ENCODE measurements at regions not wholly inside any gene's neighbourhood (a gene's known extent, or its start where the extent isn't known, plus 50 kb on each side); places are given as distances from the start of the nearest gene placed in this dataset.

DNA sequence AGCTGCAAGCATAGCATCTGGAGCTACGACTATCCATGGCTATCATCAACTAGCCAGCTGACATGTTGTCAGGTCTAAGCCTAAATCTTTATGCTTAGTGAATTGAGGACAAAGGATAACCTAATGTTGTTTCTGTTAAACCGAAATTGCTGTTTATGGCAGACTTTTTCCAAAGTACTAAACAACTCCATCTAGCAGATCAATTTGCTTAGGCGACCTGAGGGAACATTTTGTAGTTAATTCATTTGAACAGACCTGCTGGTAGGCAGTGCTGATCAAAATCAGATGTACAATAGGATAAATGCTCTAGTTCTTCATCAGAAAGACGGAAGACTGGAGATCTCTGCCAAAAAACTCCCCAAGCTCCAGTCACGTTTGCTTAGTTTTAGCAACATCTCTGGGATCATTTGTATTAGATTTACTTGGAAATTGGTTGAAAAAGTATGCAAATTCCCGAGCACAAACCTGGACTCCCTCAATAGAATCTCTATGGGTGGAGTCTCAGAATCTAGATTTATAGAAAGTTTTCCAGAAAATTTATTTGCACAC, 301.6 kb upstream of the NRP1 start (continued):
- TF ChIP-seq, protein P1, sequence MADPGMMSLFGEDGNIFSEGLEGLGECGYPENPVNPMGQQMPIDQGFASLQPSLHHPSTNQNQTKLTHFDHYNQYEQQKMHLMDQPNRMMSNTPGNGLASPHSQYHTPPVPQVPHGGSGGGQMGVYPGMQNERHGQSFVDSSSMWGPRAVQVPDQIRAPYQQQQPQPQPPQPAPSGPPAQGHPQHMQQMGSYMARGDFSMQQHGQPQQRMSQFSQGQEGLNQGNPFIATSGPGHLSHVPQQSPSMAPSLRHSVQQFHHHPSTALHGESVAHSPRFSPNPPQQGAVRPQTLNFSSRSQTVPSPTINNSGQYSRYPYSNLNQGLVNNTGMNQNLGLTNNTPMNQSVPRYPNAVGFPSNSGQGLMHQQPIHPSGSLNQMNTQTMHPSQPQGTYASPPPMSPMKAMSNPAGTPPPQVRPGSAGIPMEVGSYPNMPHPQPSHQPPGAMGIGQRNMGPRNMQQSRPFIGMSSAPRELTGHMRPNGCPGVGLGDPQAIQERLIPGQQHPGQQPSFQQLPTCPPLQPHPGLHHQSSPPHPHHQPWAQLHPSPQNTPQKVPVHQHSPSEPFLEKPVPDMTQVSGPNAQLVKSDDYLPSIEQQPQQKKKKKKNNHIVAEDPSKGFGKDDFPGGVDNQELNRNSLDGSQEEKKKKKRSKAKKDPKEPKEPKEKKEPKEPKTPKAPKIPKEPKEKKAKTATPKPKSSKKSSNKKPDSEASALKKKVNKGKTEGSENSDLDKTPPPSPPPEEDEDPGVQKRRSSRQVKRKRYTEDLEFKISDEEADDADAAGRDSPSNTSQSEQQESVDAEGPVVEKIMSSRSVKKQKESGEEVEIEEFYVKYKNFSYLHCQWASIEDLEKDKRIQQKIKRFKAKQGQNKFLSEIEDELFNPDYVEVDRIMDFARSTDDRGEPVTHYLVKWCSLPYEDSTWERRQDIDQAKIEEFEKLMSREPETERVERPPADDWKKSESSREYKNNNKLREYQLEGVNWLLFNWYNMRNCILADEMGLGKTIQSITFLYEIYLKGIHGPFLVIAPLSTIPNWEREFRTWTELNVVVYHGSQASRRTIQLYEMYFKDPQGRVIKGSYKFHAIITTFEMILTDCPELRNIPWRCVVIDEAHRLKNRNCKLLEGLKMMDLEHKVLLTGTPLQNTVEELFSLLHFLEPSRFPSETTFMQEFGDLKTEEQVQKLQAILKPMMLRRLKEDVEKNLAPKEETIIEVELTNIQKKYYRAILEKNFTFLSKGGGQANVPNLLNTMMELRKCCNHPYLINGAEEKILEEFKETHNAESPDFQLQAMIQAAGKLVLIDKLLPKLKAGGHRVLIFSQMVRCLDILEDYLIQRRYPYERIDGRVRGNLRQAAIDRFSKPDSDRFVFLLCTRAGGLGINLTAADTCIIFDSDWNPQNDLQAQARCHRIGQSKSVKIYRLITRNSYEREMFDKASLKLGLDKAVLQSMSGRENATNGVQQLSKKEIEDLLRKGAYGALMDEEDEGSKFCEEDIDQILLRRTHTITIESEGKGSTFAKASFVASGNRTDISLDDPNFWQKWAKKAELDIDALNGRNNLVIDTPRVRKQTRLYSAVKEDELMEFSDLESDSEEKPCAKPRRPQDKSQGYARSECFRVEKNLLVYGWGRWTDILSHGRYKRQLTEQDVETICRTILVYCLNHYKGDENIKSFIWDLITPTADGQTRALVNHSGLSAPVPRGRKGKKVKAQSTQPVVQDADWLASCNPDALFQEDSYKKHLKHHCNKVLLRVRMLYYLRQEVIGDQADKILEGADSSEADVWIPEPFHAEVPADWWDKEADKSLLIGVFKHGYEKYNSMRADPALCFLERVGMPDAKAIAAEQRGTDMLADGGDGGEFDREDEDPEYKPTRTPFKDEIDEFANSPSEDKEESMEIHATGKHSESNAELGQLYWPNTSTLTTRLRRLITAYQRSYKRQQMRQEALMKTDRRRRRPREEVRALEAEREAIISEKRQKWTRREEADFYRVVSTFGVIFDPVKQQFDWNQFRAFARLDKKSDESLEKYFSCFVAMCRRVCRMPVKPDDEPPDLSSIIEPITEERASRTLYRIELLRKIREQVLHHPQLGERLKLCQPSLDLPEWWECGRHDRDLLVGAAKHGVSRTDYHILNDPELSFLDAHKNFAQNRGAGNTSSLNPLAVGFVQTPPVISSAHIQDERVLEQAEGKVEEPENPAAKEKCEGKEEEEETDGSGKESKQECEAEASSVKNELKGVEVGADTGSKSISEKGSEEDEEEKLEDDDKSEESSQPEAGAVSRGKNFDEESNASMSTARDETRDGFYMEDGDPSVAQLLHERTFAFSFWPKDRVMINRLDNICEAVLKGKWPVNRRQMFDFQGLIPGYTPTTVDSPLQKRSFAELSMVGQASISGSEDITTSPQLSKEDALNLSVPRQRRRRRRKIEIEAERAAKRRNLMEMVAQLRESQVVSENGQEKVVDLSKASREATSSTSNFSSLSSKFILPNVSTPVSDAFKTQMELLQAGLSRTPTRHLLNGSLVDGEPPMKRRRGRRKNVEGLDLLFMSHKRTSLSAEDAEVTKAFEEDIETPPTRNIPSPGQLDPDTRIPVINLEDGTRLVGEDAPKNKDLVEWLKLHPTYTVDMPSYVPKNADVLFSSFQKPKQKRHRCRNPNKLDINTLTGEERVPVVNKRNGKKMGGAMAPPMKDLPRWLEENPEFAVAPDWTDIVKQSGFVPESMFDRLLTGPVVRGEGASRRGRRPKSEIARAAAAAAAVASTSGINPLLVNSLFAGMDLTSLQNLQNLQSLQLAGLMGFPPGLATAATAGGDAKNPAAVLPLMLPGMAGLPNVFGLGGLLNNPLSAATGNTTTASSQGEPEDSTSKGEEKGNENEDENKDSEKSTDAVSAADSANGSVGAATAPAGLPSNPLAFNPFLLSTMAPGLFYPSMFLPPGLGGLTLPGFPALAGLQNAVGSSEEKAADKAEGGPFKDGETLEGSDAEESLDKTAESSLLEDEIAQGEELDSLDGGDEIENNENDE (IDR thresholded peaks at IDR 0.05; ENCODE audit: insufficient replicate concordance, low read length), result no peak
- TF ChIP-seq, protein P2, sequence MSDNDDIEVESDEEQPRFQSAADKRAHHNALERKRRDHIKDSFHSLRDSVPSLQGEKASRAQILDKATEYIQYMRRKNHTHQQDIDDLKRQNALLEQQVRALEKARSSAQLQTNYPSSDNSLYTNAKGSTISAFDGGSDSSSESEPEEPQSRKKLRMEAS (IDR thresholded peaks at IDR 0.05), result no peak
- TF ChIP-seq, protein P3, sequence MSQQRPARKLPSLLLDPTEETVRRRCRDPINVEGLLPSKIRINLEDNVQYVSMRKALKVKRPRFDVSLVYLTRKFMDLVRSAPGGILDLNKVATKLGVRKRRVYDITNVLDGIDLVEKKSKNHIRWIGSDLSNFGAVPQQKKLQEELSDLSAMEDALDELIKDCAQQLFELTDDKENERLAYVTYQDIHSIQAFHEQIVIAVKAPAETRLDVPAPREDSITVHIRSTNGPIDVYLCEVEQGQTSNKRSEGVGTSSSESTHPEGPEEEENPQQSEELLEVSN (IDR thresholded peaks at IDR 0.05), result no peak
- no peak for TF ChIP-seq TCF12 (IDR thresholded peaks at IDR 0.05; ENCODE audit: low read depth, low read length)

Measured in H1 (cell line).